T-helper 2 cell (primary cell): ENCODE measurements at regions not wholly inside any gene's neighbourhood (a gene's known extent, or its start where the extent isn't known, plus 50 kb on each side); places are given as distances from the start of the nearest gene placed in this dataset.

Source experiments
- DNase-seq, 5 experiments: peaks; one replicate each; pipeline versions ENCODE4 v3.0.0 to v3.0.0-alpha.2; 2012 to 2022

DNA sequence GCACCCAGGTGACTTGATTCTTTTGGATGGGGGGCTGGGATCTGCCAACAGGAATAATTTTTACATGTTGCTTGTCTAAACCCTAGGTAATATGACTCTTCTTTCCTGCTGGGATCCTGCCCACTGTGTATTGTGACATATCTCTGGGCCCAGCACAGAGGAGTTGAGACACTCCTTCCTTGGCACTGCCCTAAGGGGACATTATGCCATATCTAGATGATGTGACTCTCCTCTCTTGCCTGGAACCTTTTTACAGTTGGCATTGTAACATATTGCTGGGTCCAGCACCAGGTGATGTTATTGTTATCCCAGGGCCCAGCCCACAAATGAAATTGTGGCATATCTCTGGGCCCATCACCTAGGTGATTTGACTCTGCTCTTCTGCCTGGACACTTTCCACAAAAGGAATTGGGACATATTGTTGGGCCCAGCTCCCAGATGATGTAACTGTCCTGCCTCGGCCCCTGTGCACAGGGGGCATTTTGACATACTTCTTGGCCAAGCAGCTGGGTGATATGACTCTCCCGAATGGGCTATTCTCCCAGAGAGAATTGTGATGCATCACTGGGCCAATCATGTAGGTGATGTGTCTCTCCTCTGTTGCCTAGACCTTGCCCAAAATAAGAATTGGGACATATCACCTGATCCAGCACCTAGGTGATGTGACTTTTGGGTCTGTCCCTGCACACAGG, 1837.7 kb downstream of the TP53TG3F start:
- DNase-seq: no peak

DNA sequence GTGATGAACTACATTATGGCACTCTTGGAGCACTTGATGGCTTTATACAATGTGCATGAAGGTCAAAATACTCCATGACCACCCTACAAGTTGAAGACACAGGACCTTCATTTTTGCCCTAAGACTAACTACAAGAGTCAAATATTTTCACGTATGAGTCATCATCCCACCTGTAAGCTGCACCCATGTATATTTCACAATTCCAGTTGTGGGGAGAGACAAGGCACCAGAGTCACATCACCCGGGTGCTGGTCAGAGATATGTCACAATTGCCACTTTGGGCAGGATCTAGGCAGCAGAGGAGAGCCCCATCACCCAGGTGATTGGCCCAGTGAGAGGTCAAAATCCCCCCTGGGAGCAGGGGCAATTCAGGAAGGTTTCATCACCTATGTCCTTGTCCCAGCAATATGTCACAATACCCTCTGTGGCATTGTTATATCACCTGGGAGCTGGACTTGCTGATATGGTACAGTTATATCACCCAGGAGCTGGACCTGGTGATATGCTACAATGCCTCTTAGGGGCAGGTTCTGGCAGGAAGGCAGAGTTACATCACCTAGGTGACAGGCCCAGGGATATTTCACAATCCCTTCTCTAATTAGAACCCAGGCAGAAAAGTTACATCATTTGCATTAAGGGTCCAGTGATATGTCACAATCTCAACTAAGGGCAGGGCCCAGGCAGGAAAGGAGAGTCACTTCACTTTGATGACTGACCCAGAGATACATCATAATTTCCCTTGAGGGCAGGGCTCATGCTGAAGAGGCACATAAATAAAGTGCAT, 1839.2 kb downstream of the TP53TG3F start:
- no peak for DNase-seq

DNA sequence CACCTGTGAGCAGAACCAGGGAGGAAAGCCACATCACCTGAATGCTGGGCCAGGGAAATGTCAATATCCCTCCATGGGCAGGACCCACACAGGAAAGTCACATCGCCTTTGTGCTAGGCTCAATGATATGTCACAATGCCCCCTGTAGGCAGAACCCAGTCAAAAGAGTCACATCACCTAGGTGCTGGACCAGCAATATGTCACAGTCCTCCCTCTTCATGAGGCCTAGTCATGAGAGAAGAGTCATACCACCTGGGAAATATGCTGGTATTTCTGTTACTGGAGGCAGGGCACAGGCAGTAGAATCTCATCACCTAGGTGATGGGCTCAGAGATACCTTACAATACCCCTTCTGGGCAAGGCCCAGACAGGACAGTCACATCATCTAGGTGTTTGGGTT, 1843.4 kb downstream of the TP53TG3F start:
- DNase-seq: no peak

DNA sequence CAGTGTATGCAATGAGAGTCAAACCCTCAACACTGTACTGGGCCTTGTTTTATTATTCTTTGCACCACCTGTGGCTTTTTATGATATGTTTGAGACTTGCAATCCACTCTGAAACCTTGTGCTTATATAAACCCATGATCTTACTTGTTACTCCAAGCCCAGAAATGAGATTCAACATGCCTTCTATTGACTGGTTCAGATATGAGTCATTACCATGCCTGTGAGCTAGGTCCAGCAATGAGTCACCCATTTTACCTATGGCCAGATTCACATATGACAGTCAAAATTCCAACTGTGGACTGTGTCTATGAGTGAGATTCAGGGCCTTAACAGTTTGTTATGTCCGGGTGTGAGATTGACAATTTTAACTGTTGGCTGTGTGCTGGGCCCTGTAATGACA, 1846.1 kb downstream of the TP53TG3F start:
- no peak for DNase-seq

DNA sequence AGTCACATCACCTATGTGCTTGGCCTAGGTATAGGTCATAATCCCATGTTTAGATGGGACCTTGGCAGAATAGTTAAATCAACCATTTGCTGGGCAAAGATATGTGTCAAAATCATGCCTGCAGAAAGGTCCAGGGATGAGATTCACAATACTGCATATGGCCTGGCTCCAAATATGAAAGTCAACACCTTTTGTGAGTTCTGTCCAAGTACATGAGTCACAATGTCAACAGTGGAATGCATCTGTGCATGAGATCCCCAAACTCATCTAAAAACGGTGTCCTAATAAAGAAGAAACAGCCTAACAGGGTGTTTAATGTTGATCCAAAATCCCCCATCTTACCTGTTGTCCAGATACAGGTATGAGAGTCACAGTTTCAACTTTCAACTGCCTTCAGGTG, 1847.5 kb downstream of the TP53TG3F start:
- DNase-seq: no peak

DNA sequence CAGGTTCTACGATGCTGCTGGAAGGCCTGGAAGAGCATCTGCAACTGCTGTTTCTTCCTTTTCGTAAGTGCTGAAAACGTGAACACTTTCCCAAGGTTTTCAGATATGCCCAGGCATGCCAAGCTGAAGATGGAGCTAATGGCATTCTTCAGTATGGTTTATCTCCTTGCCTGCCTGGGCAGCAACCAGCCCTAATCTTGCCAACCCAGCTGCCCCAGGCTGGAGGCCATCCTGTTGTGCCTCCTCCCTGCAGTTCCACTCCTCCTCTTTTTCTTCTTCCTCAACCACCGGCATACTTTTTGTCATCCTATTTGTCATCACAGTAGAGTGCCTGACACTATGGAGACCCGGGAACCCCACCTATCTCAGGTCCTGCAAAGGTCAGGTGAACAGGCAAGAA, 1849.3 kb downstream of the TP53TG3F start:
- no peak for DNase-seq

DNA sequence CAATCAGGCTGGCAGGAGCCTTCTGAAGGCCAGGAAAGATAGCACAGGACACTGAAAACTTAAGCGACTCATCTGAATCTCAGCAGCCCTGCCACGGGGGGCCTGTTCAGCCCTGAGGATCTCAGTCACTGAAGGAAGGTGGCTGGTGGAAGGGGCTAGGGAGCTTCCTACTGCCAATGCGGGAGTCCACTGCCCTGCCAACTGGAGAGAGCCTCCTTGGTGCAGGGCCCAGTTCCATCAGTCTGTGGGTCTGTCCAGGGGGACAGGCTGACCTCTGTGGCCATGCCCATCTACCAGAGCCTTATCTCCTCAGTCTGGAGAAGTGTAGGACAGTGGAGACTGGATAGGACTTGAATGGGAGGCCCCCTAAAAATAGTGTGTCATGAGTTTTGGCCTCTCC, 1851.6 kb downstream of the TP53TG3F start:
- no peak for DNase-seq

DNA sequence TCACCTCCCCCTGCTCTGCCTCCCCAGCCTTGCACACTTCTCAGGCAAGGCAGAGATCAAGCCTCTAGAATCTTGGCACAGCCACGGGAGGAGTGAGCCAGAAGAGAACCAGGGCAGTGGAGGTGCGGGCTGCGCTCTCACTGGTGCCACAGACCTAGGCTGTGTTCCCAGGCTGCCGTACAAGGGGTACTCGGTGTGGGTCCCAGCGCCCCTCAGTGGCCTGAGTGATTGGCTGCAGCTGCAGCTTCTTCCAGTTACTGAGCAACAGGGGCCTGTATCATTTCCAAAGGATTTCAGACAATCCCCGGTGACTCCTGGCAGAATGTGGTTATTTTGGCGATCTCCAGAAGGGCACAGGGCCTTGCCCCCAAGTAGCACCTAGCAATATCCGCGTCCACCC, 1852.1 kb downstream of the TP53TG3F start:
- no peak for DNase-seq

DNA sequence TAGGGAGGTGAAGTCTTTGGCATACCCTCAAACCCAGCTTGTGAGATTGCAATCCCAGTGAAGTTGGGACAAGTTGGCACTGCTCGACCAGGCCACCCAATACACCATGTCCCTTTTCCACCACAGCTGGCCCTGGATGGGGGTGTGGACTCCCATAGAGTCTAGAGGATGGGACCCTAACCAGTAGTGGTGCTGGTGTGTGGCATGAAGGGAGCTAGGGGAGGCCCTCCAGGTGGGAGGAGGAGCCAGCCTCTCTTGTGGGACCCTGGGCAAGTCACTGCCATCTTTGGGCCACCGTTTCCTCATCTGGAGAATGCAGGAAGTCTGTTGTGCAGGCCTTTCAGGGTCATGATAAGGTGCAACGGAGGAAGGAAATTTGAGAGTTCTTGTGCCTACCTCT, 1854.9 kb downstream of the TP53TG3F start:
- DNase-seq: no peak

DNA sequence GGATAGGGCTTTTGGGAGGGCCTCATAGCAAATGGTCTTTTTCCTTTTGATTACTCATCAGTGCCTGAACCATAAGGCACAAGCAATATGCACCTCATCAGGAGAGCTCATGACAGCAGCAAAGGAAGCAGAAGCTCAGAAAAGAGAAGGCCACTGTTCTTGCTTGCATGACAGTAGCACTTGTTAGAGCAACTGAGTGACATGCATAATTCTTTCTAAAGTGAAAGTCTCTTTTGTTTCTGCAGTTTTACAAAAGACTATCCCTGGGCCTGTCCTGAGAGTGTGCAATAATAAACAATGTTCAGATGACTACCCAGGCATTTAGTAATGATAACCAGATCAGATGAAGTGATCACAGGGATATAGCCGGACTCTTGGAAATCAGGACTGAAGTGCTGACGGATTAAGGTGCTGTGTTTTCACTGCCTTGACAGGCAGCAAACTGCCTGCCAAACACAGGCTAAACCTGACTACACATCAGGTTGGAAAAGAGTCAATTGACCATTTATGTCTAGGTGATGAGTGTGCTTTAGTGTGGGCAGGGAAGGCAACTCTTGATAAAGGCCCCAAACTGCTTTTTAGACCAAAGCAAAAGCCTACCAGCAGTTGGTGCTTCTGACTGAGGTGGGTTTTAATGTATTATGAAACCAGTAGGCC, 1860.3 kb downstream of the TP53TG3F start:
- no peak for DNase-seq

DNA sequence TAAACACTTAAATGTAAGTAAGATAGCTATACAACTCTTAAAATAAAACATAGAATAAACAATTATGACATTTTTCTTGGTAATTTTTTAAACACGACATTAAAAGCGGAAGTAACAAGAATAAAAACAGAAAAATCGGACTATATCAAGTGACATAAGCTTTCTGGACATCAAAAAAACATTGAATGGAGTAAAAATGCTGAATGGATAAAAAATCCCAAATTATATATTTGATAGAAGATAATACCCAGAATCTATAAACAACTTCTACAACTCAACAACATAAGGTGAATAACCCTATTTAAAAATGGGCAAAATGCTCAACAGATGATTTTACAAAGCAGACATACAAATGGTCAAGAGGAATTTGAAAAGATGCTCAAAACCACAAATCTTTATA, 1866.5 kb downstream of the TP53TG3F start:
- no peak for DNase-seq

DNA sequence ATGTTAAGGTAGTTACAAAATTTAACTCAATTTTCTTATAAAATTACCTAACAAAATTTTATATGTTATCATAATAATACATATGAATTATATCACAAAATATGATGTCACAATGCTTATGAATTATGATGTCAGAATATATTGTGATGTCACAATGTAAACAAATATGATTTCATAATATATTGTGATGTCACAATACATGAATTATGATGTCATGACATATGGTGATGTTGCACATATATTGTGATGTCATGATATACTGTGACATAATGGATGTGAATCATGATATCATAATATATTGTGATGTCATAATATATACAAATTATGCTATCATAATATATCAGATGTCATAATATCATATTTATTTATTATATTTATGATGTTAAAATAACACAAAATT, 1879.9 kb downstream of the TP53TG3F start:
- DNase-seq: no peak

DNA sequence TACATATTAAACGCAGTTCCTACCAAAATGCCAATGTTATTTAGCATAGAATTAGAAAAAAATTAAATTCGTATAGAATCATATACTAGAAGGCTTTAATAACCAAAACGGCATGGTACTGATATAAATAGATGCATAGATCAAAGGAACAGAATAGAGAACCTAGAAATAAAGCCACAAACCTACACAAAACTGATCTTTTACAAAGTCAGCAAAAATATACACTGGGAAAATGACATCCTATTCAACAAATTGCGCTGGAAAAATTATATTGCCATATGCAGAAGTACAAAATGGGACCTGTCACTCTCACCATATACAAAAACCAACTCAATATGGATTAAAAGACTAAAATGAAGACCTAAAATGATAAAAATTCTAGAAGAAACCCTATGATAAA, 1882.6 kb downstream of the TP53TG3F start:
- no peak for DNase-seq

DNA sequence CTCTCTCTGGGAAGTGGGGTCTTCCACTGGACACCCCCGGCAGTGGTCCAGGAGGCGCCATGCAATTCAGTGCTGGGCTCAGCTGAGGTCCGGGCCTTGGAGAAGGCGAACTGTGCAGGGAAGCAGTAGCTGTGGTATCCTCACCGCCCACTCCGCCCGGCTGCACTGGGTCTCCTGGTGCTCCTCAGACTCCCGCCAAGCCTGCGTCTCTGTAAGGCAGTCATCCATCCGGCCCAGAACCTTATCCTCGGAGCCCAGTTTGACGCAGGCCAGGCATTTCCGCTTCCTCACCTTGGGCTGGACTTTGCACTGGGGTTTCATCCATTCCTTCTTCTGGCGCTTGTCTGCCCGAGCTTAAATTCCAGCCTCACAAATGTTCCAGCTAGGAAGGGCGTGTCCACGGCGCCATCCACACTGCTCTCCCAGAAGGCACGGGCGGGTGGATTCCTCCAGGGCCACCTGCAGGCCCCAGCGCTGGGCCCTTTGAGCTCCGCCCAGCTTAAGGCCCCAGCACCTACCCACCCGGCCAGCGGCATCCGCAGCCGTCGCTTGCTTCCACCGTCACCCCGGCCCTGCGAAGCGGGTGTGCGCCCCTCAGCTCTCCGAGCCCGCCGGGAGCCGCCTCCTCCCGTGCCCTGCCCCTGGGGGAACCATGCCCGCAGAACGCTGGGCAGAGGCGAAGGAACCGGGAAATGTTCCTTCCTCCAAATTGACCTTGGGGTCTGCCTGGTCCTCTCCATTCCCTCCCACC, 1884.8 kb downstream of the TP53TG3F start:
- DNase-seq: no peak

DNA sequence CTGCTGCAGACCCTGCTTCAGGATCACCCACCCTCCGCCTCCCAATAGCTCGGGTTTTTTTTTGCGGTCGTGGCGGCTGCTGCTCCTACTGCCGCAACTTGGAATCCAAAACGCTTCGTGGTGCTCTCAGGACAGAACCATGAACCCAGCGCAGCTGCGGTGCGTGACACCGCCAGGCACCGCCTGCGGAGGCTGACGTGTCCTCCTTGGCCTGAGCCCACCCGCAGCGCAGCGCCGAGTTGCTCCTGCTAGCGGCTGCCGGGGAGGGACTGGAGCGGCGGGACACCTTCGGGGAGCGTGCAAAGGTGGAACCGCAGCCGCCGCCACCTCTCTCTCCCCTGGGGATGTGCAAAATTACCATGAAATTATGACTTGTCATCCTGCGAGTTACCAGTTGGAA, 1893.0 kb downstream of the TP53TG3F start:
- DNase-seq: no peak

DNA sequence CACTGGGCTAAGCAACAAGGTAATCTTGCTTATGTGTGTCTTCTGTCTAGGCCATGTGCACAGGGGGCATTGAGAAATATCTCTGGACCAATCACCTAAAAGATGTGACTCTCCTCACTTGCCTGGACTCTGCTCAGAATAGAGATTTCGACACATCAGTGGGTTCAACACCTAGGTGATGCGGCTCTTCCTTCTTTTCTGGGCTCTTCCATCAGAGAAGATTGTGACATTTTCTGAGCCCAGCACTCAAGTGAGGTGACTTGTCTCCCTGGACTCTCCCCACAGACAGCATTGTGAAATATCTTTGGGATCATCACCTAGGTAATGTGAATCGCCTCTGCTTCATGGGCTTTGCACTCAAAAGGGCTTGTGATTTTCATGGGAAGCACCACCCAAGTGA, 1904.1 kb downstream of the TP53TG3F start:
- DNase-seq: no peak

DNA sequence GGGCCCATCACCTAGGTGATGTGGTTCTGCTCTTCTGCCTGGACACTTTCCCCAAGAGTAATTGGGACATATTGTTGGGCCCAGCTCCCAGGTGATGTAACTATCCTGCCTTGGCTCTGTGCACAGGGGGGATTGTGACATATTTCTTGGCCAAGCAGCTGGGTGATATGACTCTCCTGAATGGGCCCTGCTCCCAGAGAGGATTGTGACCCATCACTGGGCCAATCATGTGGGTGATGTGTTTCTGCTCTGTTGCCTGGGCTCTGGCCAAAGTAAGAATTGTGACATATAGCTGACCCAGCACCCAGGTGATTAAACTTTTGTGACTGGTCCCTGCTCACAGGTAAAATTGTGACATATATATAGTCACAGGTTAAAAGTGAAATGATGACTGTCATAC, 1904.9 kb downstream of the TP53TG3F start:
- no peak for DNase-seq

DNA sequence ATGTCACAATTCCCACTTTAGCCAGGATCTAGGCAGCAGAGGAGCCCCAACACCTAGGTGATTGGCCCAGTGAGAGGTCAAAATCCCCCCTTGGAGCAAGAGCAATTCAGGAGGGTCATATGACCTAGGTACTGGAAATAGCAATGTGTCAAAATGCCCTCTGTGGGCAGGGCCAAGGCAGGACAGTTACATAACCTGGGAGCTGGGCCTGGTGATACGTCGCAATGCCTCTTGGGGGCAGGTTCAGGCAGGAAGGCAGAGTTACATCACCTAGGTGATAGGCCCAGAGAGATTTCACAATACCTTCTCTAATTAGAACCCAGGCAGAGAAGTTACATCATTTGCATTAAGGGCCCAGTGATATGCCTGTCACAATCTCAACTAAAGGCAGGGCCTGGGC, 1906.3 kb downstream of the TP53TG3F start:
- DNase-seq: no peak

DNA sequence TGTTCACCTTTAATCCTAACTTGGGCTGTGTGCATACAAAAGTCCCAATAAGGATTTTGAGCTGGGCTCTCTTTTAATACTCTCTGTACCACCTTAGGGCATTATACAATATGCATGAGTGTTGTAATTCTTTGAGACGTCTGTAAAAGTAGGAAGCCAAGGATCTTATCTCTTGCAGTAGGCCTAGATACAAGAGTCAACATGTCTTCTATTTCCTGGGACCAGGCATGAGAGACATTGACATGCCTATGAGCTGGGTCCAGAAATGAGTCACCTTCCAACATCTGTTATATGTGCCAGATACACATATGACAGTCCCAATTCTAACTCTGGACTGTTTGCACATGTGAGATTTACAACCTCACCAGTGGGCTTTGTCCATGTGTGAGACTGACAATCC, 1911.2 kb downstream of the TP53TG3F start:
- no peak for DNase-seq

DNA sequence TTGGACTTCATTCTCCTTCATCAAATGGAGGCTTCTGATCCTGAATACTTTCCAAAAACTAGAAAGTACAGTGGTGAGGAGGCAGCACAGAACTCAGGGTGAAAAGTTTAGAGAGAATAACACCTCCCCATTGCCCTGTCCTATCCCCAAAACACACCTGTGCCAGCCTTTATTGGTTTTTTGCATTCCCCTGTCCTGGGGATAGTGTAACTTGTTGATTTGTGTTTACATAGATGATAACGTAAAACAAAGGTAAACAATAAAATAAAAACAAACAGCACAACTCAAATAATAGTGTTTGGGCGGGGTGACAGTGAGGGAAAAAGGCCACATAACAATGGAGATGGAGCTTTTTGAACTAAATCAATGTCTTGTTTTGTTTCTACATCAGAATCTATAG, 1917.7 kb downstream of the TP53TG3F start:
- DNase-seq: no peak

DNA sequence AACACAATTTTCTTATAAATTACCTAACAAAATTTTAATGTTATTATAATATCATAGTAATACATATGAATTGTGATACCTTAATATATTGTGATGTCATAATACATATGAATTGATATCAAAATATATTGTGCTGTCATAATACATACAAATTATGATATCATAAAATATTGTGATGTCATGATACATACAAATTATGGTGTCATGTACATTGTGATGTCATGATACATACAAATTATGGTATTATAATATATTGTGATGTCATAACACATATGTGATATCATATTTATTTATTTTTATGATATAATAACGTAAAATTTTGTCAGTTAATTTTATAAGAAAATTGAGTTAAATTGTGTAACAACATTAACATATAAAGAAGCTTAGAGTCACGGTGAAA, 1927.2 kb downstream of the TP53TG3F start:
- DNase-seq: no peak

DNA sequence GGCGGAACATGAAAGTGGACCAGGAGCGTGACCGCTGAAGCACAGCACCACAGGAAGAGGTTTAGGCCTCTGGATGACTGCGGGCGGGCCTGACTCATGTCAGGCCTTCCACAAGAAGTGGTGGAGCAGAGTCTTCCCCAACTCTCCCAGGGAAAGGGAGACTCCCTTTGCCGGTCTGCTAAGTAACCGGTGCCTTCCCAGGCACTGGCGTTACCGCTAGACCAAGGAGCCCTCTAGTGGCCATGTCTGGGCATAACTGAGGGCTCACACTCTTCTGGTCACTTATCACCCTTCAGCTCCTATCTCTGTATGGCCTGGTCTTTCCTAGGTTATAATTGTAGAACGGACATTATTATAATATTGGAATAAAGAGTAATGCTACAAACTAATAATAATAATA, 1931.9 kb downstream of the TP53TG3F start:
- peak in 1 of 5 experiments; percentile 12 for DNase-seq

DNA sequence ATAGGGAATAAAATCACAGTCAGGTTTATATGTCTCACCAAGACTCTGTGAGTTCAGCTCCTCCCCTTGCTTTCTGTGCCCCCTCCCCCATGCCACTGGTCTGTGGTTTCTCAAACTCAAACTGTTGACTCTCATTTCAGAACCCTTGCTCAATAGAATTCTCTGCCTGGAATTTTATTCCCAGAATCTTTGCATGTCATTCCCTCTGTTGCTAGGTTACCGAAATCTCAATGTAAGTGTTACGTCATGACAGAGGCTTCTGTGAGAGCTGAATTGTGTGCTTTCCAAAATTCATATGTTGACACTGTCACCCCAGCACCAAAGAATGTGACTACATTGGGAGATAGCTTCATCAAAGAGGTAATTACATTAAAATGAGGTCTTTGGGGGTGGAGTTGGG, 1938.8 kb downstream of the TP53TG3F start:
- DNase-seq: no peak
